ENCODE measurements at regions not wholly inside any gene's neighbourhood (a gene's known extent, or its start where the extent isn't known, plus 50 kb on each side); places are given as distances from the start of the nearest gene placed in this dataset.
A peak's percentile ranks its signal among the peaks of the same experiment; 100 is the strongest.

DNA sequence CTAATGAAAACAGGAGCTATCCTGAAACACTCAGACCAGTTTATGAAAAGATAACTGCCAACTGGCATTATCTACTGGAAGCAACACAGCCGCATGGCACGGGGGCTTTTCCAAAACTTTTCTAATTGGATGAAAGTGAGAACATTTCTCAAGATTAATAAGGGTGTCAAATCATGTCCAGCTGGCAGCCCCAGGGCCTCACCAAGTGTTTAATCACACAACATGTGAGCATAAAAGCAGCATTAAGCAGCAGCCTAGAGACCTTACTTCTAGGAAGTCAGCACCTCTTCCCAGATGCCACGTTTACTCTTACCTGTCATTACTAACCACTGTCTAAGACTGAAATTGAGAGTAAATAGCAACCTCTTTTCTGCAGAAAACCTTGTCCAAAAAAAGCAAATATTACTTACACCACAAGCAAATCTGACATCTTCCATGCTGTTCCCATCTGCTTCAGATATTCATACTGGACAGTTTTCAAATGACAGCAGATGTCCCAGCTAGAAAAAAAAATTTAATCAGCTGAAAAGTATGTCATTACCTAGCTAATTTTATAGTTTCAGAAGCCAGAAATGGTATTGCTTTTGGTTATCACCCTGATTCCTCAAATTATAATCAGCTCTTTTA is 341.5 kb upstream of the ZP4 start:
- TF ChIP-seq, protein P1, sequence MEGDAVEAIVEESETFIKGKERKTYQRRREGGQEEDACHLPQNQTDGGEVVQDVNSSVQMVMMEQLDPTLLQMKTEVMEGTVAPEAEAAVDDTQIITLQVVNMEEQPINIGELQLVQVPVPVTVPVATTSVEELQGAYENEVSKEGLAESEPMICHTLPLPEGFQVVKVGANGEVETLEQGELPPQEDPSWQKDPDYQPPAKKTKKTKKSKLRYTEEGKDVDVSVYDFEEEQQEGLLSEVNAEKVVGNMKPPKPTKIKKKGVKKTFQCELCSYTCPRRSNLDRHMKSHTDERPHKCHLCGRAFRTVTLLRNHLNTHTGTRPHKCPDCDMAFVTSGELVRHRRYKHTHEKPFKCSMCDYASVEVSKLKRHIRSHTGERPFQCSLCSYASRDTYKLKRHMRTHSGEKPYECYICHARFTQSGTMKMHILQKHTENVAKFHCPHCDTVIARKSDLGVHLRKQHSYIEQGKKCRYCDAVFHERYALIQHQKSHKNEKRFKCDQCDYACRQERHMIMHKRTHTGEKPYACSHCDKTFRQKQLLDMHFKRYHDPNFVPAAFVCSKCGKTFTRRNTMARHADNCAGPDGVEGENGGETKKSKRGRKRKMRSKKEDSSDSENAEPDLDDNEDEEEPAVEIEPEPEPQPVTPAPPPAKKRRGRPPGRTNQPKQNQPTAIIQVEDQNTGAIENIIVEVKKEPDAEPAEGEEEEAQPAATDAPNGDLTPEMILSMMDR (conservative IDR thresholded peaks at IDR 0.05; ENCODE audit: low read depth, low read length), result no peak
- DNase-seq (ENCODE audit: low read depth), result no peak
- no peak overlapping the region for H3K4me3 ChIP-seq (ENCODE audit: low read depth, low read length)

DNA sequence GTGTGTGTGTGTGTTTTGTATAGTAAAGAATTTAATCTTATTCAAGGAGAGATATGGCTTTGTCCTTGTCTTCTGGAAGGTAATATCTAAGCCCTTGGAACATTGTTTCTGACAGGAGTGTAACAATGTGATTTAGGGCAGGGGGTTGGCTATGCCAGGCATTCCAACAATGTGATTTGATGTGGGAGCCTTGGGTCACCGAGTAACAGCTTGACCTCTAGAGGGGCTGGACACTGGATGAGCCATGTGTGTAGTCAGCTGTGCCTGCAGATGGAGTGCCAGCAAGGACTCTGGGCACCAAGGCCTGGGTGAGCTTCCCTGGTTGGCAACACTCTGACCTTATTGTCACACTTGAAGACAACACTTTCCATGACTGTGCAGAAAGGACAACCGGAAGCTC is 336.1 kb upstream of the ZP4 start:
- TF ChIP-seq, protein P1 (conservative IDR thresholded peaks at IDR 0.05; ENCODE audit: low read depth, low read length), result no peak

DNA sequence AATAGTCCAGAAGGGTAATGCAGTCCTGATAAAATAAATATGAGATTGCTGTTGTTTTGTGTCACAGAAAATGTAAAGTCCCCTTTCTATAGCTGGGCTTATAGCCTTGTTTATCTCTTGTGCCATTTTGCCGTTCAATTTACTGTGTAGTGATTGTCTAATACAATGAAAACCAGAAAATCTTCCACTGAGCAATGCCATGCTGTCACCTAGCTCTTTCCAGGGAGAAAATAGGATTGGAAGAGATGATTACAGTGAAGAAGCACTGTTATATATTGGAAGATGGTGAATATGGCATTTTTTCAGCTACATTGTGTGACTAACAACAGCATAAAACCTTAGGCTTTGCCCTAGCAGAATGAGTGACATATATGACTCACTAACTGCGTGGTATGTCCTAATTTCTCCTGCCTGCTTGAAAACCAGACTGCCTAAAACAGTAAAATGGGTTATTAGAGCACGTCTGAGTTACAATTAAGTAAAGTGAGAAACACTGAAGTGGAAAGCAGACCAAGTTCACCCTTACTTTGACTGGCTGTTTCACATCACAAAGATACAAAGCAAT is 332.4 kb upstream of the ZP4 start:
- TF ChIP-seq, protein P1 (conservative IDR thresholded peaks at IDR 0.05; ENCODE audit: low read depth, low read length), result no peak
- peak; percentile 30 for DNase-seq (ENCODE audit: low read depth)
- H3K4me3 ChIP-seq (ENCODE audit: low read depth, low read length), result no peak overlapping the region

More for the DNA sequence above, 336.1 kb upstream of the ZP4 start:
- no peak overlapping the region for H3K4me3 ChIP-seq (ENCODE audit: low read depth, low read length)
- DNase-seq (ENCODE audit: low read depth), result no peak

DNA sequence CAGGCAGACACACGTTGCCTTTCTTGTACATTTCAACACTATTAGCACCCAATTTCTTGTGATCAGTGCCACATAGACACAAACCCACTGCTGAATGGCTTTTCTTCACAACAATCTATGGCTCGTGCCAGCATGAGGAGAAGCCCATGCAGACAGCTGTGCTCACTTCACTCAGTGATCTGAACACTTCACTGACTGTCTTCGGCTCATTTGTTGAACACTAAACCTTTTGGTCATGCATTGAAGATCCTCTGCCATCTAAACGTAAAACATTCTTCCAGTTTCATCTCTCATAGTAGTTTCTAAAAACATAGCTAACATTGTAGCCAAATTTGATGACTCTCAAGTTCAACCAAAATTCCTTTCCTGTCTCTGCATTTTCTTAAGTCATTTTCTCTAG is 331.0 kb upstream of the ZP4 start:
- DNase-seq (ENCODE audit: low read depth), result no peak
- TF ChIP-seq, protein P1 (conservative IDR thresholded peaks at IDR 0.05; ENCODE audit: low read depth, low read length), result no peak
- H3K4me3 ChIP-seq (ENCODE audit: low read depth, low read length), result no peak overlapping the region

DNA sequence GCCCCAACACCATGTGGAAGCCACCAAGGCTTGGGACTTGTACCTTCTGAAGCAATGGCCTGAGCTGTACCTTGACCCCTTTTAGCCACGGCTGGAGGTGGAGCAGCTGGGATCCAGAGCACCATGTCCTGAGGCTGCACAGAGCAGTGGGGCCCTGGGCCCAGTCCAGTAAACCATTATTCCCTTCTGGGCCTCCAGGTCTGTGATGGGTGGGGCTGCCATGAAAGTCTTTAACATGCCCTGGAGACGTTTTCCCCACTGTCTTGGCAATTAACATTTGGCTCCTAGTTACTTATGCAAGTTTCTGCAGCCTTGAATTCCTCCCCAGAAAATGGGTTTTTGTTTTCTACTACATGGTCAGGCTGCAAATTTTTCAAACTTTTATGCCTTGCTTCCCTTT is 323.7 kb upstream of the ZP4 start:
- H3K4me3 ChIP-seq (ENCODE audit: low read depth, low read length), result no peak overlapping the region
- TF ChIP-seq, protein P1 (conservative IDR thresholded peaks at IDR 0.05; ENCODE audit: low read depth, low read length), result no peak
- no peak for DNase-seq (ENCODE audit: low read depth)

DNA sequence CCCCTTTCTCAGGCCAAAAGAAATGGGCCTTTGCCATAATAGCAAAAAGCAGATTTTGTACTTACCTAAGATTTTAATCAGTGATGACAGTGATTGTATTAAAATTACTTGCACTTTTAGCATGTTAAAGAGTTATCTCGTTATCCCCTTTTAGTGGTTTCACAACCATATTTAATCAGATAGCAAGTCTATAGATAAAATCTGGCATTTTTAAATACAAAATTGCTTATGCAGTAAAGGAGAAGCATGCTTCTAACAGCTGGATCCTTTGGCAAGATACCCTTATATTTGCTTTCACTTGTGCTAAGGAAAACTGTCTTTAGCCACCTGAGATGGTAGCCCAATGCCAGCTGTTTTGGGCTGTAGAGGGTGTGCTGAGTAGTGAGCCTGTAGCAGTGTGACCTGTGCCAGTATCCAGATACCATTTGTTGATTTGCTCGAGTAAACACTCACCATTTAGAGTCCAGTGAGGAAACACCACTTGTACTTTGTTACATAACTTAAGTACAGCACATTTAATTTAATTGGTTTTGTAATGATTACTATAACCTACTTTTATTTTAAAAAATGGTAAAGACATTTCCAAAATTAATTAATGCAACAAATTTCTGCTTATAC is 314.4 kb upstream of the ZP4 start:
- TF ChIP-seq, protein P1 (conservative IDR thresholded peaks at IDR 0.05; ENCODE audit: low read depth, low read length), result no peak
- H3K4me3 ChIP-seq (ENCODE audit: low read depth, low read length), result no peak overlapping the region

More for the DNA sequence above, 314.4 kb upstream of the ZP4 start:
- no peak for DNase-seq (ENCODE audit: low read depth)

Measured in epithelial cell of proximal tubule (primary cell).